HepG2 (cell line): ENCODE measurements at regions not wholly inside any gene's neighbourhood (a gene's known extent, or its start where the extent isn't known, plus 50 kb on each side); places are given as distances from the start of the nearest gene placed in this dataset.

Experiments
- ATAC-seq: fragments of 200-7000 bp; cut with Tn5 transposase; 3 replicates; pipeline ENCODE4 v1.9.1; 2020; ENCODE audit warnings: mild to moderate bottlenecking, moderate library complexity
- BruUV-seq: library from RNA; stranded (reverse); fragments of 400-500 nt; replicated peaks from 2 replicates; lab custom pipeline; 2021; lab: Mats Ljungman, UMichigan
- CTCF ChIA-PET: fragments of 300-600 bp; formaldehyde crosslinking; extraction: SDS; loops from one replicate; lab custom pipeline; 2021; ENCODE audit warnings: low total read pairs, inconsistent platforms, low intra/inter-chr PET ratio; lab: Yijun Ruan, JAX
- POLR2A ChIA-PET: fragments of 350-600 bp; sonication (Branson Sonifier 250); formaldehyde crosslinking; loops from one replicate; lab custom pipeline; 2020; ENCODE audit warnings: antibody characterized with exemption, inconsistent platforms; lab: Yijun Ruan, JAX
- DNase-seq: peaks from one replicate; pipeline ENCODE4 v3.0.0-alpha.2; 2015; ENCODE audit warnings: low spot score
- FAIRE-seq: peaks from 3 replicates; lab custom pipeline; 2011; peaks lifted over from hg19 to GRCh38; lab: Jason Lieb, UNC
- H2AFZ ChIP-seq: one replicate; pipeline ENCODE4 v1.6.1; 2011; ENCODE audit warnings: low read length, inconsistent platforms
- H3K27ac ChIP-seq: fragments of 300-600 bp; 3 replicates; pipeline ENCODE4 v1.8.0; 2011; ENCODE audit warnings: mixed run types, mild to moderate bottlenecking, mixed read lengths, low read length, inconsistent platforms; ENCODE audit not compliant: insufficient read depth; ENCODE audit errors: extremely low read length
- H3K27me3 ChIP-seq, 2 experiments: fragments of 200-600 bp in 1 of 2; 2 replicates in 1 of 2; 3 replicates in 1 of 2; pipeline versions ENCODE4 v1.6.0 to v1.8.0; 2011; ENCODE audit warnings: low read length in 2 of 2, mild to moderate bottlenecking in 2 of 2, moderate library complexity in 2 of 2, inconsistent platforms in 1 of 2; ENCODE audit not compliant: insufficient read depth in 2 of 2, control insufficient read depth in 1 of 2
- H3K36me3 ChIP-seq, 2 experiments: fragments of 200-600 bp in 1 of 2; replicated peaks in 1 of 2; 2 replicates in 1 of 2; 3 replicates in 1 of 2; pipeline versions ENCODE4 v1.5.1 to v1.8.0; 2011; ENCODE audit warnings: low read length in 2 of 2, inconsistent platforms in 1 of 2; ENCODE audit not compliant: insufficient read depth in 2 of 2, control insufficient read depth in 1 of 2
- H3K4me1 ChIP-seq: 2 replicates; pipeline ENCODE4 v1.5.1; 2012; ENCODE audit warnings: low read length, inconsistent platforms; ENCODE audit not compliant: insufficient read depth
- H3K4me2 ChIP-seq: 2 replicates; pipeline ENCODE4 v1.6.0; 2011; ENCODE audit warnings: low read depth, low read length, inconsistent platforms
- H3K4me3 ChIP-seq, 3 experiments: fragments of 200-600 bp in 1 of 3; sonication (generic), shearing (Covaris generic) in 1 of 3; replicated peaks in 1 of 3; 2 replicates each; pipeline ENCODE4 v1.5.1; 2011 to 2016; ENCODE audit warnings: low read length in 3 of 3, inconsistent platforms in 2 of 3, low read depth in 2 of 3, mild to moderate bottlenecking in 2 of 3, control low read depth in 1 of 3, mixed read lengths in 1 of 3; ENCODE audit not compliant: insufficient read depth in 1 of 3
- H3K79me2 ChIP-seq: one replicate; pipeline ENCODE4 v1.6.1; 2011; ENCODE audit warnings: low read length, inconsistent platforms; ENCODE audit not compliant: insufficient read depth
- H3K9ac ChIP-seq: 2 replicates; pipeline ENCODE4 v1.6.0; 2011; ENCODE audit warnings: mild to moderate bottlenecking, low read depth, low read length, inconsistent platforms; ENCODE audit not compliant: insufficient read depth
- H3K9me3 ChIP-seq: 2 replicates; pipeline ENCODE4 v1.5.1; 2012; ENCODE audit warnings: mild to moderate bottlenecking, low read length
- H4K20me1 ChIP-seq: 2 replicates; pipeline ENCODE4 v1.6.0; 2011; ENCODE audit warnings: inconsistent platforms, mild to moderate bottlenecking, low read length, moderate library complexity; ENCODE audit not compliant: insufficient read depth
- ATAD3A ChIP-seq: sonication (generic); formaldehyde crosslinking; IDR thresholded peaks from 2 replicates; pipeline ENCODE4 v1.4.0; 2020; ENCODE audit warnings: missing genetic modification reagents
- CHD4 ChIP-seq: fragments of 200-600 bp; sonication (generic); IDR thresholded peaks from 2 replicates; pipeline ENCODE4 v1.7.0; 2017; ENCODE audit warnings: mild to moderate bottlenecking, low read length, borderline replicate concordance
- E2F2 ChIP-seq: sonication (generic); formaldehyde crosslinking; IDR thresholded peaks from 2 replicates; pipeline ENCODE4 v1.4.0; 2020; ENCODE audit warnings: missing genetic modification reagents, borderline replicate concordance
- EEA1 ChIP-seq: sonication (generic); formaldehyde crosslinking; IDR thresholded peaks from 2 replicates; pipeline ENCODE4 v1.5.1; 2020; ENCODE audit warnings: mild to moderate bottlenecking, missing genetic modification reagents, borderline replicate concordance
- FOSL1 ChIP-seq: sonication (generic); formaldehyde crosslinking; IDR thresholded peaks from 2 replicates; pipeline ENCODE4 v1.9.0; 2021; ENCODE audit warnings: missing genetic modification reagents, borderline replicate concordance
- KDM5A ChIP-seq: fragments of 200-600 bp; sonication (generic); IDR thresholded peaks from 2 replicates; pipeline ENCODE4 v1.7.0; 2018; ENCODE audit warnings: antibody characterized with exemption, mild to moderate bottlenecking, low read length, borderline replicate concordance
- MLX ChIP-seq: IDR thresholded peaks from 2 replicates; pipeline ENCODE4 v1.6.1; 2016
- POGZ ChIP-seq: sonication (generic); formaldehyde crosslinking; IDR thresholded peaks from 2 replicates; pipeline ENCODE4 v1.4.0; 2020; ENCODE audit warnings: mild to moderate bottlenecking, missing genetic modification reagents
- PTBP1 ChIP-seq: fragments of 200-400 bp; formaldehyde crosslinking; IDR thresholded peaks from 2 replicates; pipeline ENCODE4 v1.6.1; 2018; ENCODE audit warnings: low read length, low read depth; ENCODE audit not compliant: poor library complexity, severe bottlenecking
- RBFOX2 ChIP-seq: fragments of 200-400 bp; formaldehyde crosslinking; IDR thresholded peaks from 2 replicates; pipeline ENCODE4 v1.6.1; 2017; ENCODE audit warnings: low read depth, mild to moderate bottlenecking, low read length
- TFDP2 ChIP-seq: sonication (generic); formaldehyde crosslinking; IDR thresholded peaks from 2 replicates; pipeline ENCODE4 v1.4.0; 2020; ENCODE audit warnings: missing genetic modification reagents
- TMF1 ChIP-seq: sonication (generic); formaldehyde crosslinking; IDR thresholded peaks from 2 replicates; pipeline ENCODE4 v1.8.1; 2022; ENCODE audit warnings: low read depth, missing genetic modification reagents
- ZFP37 ChIP-seq: sonication (generic); formaldehyde crosslinking; IDR thresholded peaks from 2 replicates; pipeline ENCODE4 v1.4.0; 2020; ENCODE audit warnings: missing genetic modification reagents, borderline replicate concordance
- ZNF121 ChIP-seq: sonication (generic); formaldehyde crosslinking; IDR thresholded peaks from 2 replicates; pipeline ENCODE4 v1.5.0; 2020; ENCODE audit warnings: mild to moderate bottlenecking, missing genetic modification reagents
- ZNF160 ChIP-seq: sonication (generic); formaldehyde crosslinking; IDR thresholded peaks from 2 replicates; pipeline ENCODE4 v1.8.0; 2022; ENCODE audit warnings: mild to moderate bottlenecking, inconsistent platforms, missing genetic modification reagents
- ZNF441 ChIP-seq: sonication (generic); formaldehyde crosslinking; IDR thresholded peaks from 2 replicates; pipeline ENCODE4 v1.7.0; 2021; ENCODE audit warnings: missing genetic modification reagents, borderline replicate concordance
- ZNF530 ChIP-seq: sonication (generic); formaldehyde crosslinking; IDR thresholded peaks from 2 replicates; pipeline ENCODE4 v1.5.0; 2020; ENCODE audit warnings: low read depth, mild to moderate bottlenecking, missing genetic modification reagents
- ZZZ3 ChIP-seq: sonication (generic); formaldehyde crosslinking; IDR thresholded peaks from 2 replicates; pipeline ENCODE4 v1.4.0; 2020; ENCODE audit warnings: missing genetic modification reagents, mild to moderate bottlenecking, borderline replicate concordance
- WGBS: methylation state at CpG from one replicate; pipeline ENCODE4 v1.1.6; 2017; ENCODE audit warnings: low lambda C conversion rate; 5-methylcytosine and 5-hydroxymethylcytosine counted together
- in situ Hi-C: cut with HindIII; loops from 2 replicates; pipeline ENCODE4 v1.10.0; 2017; ENCODE audit warnings: low pct_unique_long_range_greater_than_20kb; ENCODE audit not compliant: extremely low pct_ligation_motif_present
- intact Hi-C: fragments of 100-400 bp; cut with micrococcal nuclease; formaldehyde crosslinking; loops from one replicate; pipeline ENCODE4 v1.10.0; 2022; ENCODE audit not compliant: unreplicated experiment

GRCh38 chr2:161564906-161565305, 59.3 kb upstream of the SLC4A10 start:
- no TSS peak for BruUV-seq
- Histone ChIP-seq H3K4me3 (no peak overlapping the region), H3K27ac (no peak overlapping the region), H3K79me2 (no peaks in the 10 kb centered on the region), H3K9me3 (peaks cover 16% of the 10 kb centered on the region), H3K36me3 (no peaks in the 10 kb centered on the region), H2AFZ (no peak overlapping the region), H3K27me3 (no peaks in the 10 kb centered on the region), H3K4me2 (no peak overlapping the region), H3K9ac (no peak overlapping the region), H4K20me1 (no peaks in the 10 kb centered on the region), H3K4me1 (no peaks in the 10 kb centered on the region)
- in situ Hi-C loops (loop anchor here (25.0 kb wide), 1 partner anchor 303 kb away; no protein-coding TSS in a partner anchor), intact Hi-C loops (no loop called here)
- ChIA-PET POLR2A (no interaction called here), CTCF (no interaction called here)
- no peak for DNase-seq
- no peak for FAIRE-seq
- 0% methylated on average over 1 of the region's 1 CpG for WGBS
- ATAC-seq = no peak
- TF ChIP-seq EEA1 (CRISPR knock-in tag) (no peak), PTBP1 (no peak), ZNF160 (CRISPR knock-in tag) (peak; percentile 98)

GRCh38 chr2:161569401-161569800, 54.8 kb upstream of the SLC4A10 start:
- in situ Hi-C loops (loop anchor here (25.0 kb wide), 1 partner anchor 307 kb away; no protein-coding TSS in a partner anchor), intact Hi-C loops (no loop called here)
- Histone ChIP-seq H4K20me1 (no peaks in the 10 kb centered on the region), H3K79me2 (no peaks in the 10 kb centered on the region), H3K27ac (no peak overlapping the region), H2AFZ (no peak overlapping the region), H3K36me3 (no peaks in the 10 kb centered on the region), H3K4me2 (no peak overlapping the region), H3K9ac (no peak overlapping the region), H3K27me3 (no peaks in the 10 kb centered on the region), H3K4me1 (no peaks in the 10 kb centered on the region), H3K9me3 (peaks cover 8% of the 10 kb centered on the region), H3K4me3 (no peak overlapping the region)
- no TSS peak for BruUV-seq
- ATAC-seq (no peak), DNase-seq (no peak), FAIRE-seq (no peak)
- ChIA-PET POLR2A (no interaction called here), CTCF (no interaction called here)
- TF ChIP-seq RBFOX2 (no peak), ZZZ3 (CRISPR knock-in tag) (no peak), E2F2 (no peak), POGZ (CRISPR knock-in tag) (no peak), ZNF530 (no peak), KDM5A (no peak), MLX (CRISPR knock-in tag) (no peak), TFDP2 (no peak), ZFP37 (no peak), ZNF121 (CRISPR knock-in tag) (no peak), ATAD3A (CRISPR knock-in tag) (no peak), TMF1 (no peak), ZNF441 (CRISPR knock-in tag) (no peak), CHD4 (no peak), FOSL1 (CRISPR knock-in tag) (no peak)
